K562 (cell line): ENCODE measurements at regions not wholly inside any gene's neighbourhood (a gene's known extent, or its start where the extent isn't known, plus 50 kb on each side); places are given as distances from the start of the nearest gene placed in this dataset.

Experiments
- BRD4 ChIP-seq: fragments of 200-600 bp; sonication (generic); IDR thresholded peaks from 2 replicates; pipeline ENCODE4 v1.6.1; 2017; ENCODE audit warnings: inconsistent platforms
- CBFA2T3 ChIP-seq: fragments of 450-650 bp; IDR thresholded peaks from 2 replicates; pipeline ENCODE4 v1.6.1; 2017
- KLF10 ChIP-seq: fragments of 250-450 bp; sonication (Bioruptor Pico); IDR thresholded peaks from 2 replicates; pipeline ENCODE4 v1.6.1; 2021; ENCODE audit warnings: matching md5 sums
- U2AF1 ChIP-seq: fragments of 200-400 bp; formaldehyde crosslinking; optimal IDR thresholded peaks from 2 replicates; pipeline ENCODE3; 2017; ENCODE audit warnings: mild to moderate bottlenecking, low read depth, low read length, moderate library complexity
- TF ChIP-seq, protein P1 (sequence below), 3 experiments: IDR thresholded peaks in 2 of 3; conservative IDR thresholded peaks in 1 of 3; 2 replicates each; pipeline ENCODE4 v1.5.1; 2011 to 2012; ENCODE audit warnings: low read length in 3 of 3, mild to moderate bottlenecking in 3 of 3, control low read depth in 2 of 3, improper control_type of control experiment in 1 of 3, inconsistent platforms in 1 of 3, low read depth in 1 of 3, mixed read lengths in 1 of 3, moderate library complexity in 1 of 3; ENCODE audit not compliant: insufficient read depth in 2 of 3

DNA sequence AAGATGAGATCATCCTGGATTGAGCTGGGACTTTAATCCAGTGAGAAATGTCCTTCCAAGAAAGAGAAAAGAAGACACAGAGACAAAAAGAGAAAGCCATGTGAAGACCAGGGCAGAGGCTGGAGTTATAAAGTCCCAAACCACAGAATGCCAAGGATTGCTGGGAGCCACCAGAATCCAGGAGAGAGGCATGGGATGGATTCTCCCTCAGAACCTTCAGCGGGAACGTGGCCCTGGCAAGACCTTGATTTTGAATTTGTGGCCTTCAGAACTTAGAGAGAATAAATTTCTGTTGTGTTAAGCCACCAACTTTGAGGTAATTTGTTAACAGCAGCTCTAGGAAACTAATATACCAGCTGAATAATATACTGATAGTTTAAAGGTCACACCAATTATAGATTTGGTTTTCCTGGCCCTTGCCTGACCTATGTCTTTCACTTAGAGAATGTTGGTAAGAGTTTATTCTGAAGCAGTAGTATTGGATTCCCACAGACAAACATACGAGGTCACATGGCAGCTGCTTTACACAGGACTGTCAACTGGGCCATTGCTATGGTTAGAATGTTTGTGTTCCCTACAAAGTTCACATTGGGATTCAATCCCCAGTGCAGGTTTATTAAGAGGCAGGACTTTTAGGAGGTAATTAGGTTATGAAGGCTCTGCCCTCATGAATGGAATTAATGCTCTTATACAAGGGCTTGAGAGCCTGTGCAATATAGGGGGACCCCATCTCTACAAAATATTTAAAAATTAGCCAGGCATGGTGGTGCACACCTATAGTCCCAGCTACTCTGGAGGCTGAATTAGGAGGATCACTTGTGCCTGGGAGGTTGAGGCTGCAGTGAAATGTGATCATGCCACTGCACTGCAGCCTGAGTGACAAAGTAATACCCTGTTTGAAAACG is 156.5 kb upstream of the EEA1 start:
- no peak for TF ChIP-seq U2AF1
- no peak for TF ChIP-seq BRD4
- TF ChIP-seq CBFA2T3: no peak
- TF ChIP-seq, protein P1, sequence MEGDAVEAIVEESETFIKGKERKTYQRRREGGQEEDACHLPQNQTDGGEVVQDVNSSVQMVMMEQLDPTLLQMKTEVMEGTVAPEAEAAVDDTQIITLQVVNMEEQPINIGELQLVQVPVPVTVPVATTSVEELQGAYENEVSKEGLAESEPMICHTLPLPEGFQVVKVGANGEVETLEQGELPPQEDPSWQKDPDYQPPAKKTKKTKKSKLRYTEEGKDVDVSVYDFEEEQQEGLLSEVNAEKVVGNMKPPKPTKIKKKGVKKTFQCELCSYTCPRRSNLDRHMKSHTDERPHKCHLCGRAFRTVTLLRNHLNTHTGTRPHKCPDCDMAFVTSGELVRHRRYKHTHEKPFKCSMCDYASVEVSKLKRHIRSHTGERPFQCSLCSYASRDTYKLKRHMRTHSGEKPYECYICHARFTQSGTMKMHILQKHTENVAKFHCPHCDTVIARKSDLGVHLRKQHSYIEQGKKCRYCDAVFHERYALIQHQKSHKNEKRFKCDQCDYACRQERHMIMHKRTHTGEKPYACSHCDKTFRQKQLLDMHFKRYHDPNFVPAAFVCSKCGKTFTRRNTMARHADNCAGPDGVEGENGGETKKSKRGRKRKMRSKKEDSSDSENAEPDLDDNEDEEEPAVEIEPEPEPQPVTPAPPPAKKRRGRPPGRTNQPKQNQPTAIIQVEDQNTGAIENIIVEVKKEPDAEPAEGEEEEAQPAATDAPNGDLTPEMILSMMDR (IDR thresholded peaks at IDR 0.05 in 2 of 3, conservative IDR thresholded peaks at IDR 0.05 in 1 of 3; ENCODE audit: insufficient read depth in 2 of 3, low read depth in 1 of 3, low read length in 3 of 3): no peak
- TF ChIP-seq KLF10 (CRISPR knock-in tag): no peak
